NCI-H1694 treated with DMSO at 0.1 percent for 48 hours (cell line): ENCODE measurements at regions not wholly inside any gene's neighbourhood (a gene's known extent, or its start where the extent isn't known, plus 50 kb on each side); places are given as distances from the start of the nearest gene placed in this dataset.

Experiments
- DNase-seq: peaks from one replicate; lab custom pipeline; 2025; lab: John Stamatoyannopoulos, UW

DNA sequence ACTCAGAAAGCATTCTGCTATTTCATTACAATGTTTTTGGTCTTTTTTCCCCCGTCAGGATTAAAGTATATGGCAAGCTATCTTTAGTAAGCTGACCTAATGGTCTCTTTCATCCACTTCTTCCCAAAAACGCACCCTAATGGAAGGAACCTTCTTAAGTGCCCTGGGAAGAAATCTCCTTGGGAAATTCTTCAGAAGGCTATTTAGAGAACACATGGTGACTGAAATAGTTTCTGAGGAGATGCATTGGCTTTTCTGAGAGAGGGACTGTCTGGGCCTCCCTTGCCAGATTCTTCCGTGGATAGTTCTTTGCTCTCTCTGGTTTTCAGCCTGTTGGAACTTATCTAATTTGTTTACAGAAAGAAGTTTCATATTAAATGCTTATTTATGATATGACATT lies 524.1 kb upstream of the MEF2C start:
- DNase-seq, result no peak

DNA sequence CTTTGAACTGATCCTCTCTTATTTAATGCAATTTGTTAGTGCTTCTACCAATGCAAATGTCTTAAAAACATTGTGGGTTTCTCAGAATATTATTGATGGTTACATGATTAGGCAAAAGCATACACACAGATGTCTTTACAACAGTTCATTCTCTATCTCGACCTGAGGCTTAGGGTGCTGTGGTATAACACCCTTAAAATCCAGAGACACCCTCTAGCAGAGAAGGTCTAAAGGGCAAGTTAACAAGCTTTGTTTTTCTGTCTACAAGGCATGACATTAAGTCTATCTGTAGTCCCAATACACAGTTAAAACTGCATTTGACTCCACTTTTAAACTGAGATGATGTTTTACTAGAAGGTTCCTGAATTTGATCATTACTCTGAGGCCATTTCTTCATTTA lies 518.7 kb upstream of the MEF2C start:
- DNase-seq, result no peak

DNA sequence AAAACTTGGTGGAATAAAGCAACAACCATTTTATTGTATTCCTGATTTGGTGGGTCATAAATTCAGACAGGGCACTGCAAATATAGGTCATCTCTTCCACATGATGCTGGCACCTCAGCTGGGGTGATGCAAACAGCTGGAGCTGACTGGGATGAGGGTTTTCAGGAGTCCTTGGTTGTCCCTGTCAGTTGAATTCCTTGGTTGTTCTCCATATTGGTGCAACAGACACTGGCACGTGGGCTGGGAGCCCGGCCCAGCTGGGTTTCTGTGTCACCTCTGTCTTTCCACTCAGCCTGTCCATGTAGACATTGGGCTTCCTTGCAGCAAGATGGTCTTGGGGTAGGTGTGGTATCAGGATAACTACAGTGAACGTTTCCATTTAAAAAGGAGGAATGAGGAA lies 518.0 kb upstream of the MEF2C start:
- no peak for DNase-seq

GRCh38 chr5:89399548-89399947 lies 516.6 kb upstream of the MEF2C start:
- no peak for DNase-seq

GRCh38 chr5:89397096-89397495 lies 514.1 kb upstream of the MEF2C start:
- no peak for DNase-seq

- no peak for DNase-seq
These were observed 513.4 kb upstream of the MEF2C start for GRCh38 chr5:89396278-89396954.

DNA sequence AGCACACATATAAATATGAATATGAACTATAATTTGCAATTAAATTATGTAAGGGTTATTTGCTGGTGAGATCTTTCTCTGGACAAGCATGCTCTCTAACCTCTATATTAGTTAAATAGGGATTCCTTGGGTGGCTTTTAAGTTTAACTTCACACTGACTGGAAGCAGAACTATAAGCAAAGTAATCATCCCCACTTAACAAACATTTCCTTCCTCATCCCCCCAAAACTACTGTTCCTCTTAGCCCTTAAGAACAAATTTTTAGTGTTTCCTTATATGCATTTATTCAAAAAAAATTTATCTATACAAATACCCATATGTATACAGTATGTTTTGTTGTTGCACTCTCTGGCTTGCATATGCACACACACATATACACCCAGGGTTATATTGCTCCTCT lies 512.1 kb upstream of the MEF2C start:
- DNase-seq, result no peak

- no peak for DNase-seq
These were observed 505.9 kb upstream of the MEF2C start for GRCh38 chr5:89388872-89389271.

DNA sequence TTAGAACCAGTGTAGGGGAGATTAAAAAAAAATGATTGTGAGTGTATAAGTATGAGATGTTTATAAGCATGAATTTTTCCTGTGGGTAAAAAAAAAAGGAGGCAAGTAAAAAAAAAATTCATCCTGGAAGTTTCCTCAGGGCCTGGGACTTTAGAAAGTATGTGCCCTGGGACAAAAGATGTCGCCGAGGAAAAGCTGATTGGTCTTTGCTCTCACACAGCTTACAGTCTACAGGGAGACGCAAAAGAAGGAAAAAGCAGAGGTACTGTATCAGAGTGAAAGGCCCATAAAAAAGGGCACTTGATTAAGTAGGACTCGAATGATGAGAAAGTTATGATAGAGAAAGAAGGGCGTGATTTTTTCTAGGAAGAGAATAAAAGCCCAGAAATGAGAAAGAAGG lies 501.4 kb upstream of the MEF2C start:
- DNase-seq, result no peak

DNA sequence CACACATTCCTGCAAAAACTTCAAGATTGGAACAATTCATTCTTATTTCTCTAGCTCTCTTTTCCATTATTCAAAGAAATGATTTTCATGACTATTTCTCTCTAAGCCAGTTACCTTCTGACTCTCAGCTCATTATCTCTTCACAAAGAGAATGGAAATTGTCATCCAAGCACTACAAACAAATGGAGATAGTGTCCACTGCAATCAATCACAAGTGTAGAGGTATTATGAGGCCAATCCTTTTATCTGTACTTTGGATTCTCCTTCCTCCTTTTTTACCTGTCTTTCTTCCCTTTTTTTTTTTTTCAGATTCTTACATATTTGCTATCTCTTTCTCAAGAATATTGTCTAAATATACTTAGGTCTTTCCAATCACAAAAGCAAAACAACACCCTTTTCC lies 497.7 kb upstream of the MEF2C start:
- DNase-seq, result no peak

- DNase-seq, result no peak
These were observed 494.9 kb upstream of the MEF2C start for GRCh38 chr5:89377767-89378455.

GRCh38 chr5:89374818-89375521 lies 492.0 kb upstream of the MEF2C start:
- no peak for DNase-seq

DNA sequence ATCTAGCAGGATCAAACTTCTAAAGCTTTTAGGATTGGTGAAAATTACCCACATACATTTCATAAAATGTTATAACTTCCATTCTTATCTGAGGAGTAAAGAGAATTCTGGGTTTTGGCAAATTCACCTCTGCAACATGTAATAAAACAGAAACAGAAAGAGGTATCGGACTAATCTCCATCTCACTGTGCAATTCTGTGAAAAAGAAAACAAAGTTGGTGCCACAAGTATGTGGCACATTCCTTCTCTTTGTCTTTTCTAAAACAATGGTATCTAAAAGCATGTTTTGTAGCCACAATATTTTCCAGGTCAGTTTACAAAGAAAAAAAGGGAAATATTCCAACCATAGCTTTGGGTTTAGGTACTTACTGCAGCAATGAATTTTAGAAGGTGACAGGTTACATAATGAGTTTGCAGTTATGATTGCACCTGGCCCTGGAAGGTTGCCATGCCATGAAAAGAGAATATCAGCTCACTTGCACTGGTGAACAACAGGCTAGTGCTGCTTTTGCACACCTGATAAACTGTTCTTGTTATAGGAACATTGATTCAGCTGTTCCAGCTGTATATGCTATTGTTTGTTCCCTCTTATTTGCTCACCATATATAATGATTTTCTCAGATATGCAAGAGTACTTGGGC lies 491.3 kb upstream of the MEF2C start:
- DNase-seq, result no peak

DNA sequence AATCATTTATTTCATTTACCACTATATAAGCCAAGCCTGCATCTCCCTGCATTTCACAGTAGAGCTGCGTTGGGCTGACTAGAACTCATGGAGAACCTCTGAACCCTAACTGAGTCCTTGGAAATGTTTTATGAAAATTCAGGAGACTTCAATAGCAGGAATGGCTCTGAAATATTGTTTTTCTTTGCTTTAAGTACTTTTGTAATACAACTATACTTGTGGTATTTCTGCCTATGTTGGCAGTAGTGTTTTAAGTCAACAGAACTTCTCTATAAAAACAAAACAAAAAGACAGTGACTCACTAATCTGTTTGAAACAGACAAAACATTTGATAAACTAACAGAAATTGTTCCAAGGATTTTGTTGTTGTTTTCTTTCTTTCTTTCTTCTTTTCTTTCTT lies 489.2 kb upstream of the MEF2C start:
- no peak for DNase-seq

DNA sequence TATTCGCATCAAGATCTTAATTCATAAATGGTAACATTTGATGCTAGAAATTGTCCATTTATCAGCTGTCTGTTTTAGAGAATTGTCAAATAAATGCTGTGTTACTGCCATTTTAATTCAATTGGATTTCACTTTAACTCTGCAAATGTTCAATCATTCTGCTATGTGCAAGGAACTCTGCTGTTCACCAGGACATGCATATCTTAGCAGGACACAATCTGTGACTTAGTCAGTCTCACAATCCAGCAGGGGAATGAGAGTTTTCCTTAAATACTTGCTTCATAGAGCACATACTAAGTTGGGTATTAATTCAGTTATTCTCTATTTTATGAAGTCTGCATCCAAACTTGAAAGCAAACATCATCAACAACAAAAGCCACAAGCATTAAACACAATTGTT lies 488.7 kb upstream of the MEF2C start:
- no peak for DNase-seq

DNA sequence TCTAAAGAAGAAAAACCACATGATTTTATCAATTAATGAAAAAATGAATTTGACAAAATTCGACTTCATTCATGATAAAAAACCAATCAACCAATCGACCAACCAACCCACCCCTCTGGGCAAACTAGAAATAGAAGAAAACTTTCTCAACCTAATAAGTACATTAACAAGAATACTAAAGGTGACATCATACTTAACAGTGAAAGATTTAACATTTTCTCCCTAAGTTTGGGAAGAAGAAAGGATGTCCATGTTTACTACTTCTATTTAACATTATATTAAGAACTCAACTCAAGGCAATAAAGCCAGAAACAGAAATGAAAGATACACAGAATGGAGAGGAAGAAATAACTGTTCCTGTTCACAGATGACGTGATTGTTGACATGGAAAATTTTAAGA lies 476.1 kb upstream of the MEF2C start:
- no peak for DNase-seq

DNA sequence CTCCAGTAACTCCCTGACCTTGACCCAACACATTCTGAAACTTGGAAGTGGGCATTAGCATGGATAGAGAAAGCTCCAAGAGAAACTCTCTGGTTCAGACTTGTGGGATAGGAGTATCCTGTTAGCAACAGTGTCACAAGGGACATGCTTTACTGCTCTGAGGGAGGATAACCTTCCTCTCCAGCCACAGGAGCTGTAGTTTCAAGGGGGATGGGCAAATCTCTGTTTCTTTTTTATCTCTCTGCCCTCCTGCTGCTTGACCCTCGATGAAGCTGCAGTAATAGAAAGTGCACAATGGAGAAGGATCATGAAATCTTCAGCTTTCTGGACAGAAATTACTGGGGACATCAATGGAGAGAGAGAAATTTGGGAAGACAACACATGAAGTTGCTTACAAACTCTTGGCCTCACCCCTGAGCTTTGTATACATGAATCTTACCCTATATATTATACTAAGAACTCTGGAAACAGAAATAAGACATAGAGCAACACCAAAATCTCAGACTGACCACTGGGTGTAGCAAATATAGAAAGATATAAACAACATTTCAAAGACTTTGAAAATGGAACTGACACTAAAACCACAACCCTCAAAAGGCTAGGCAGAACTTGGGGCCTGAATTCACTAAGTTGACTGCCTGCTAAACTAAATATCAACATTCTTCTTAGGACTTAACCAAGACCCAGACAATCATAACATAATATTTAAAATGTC lies 471.0 kb upstream of the MEF2C start:
- no peak for DNase-seq

GRCh38 chr5:89351975-89352374 lies 469.0 kb upstream of the MEF2C start:
- no peak for DNase-seq

DNA sequence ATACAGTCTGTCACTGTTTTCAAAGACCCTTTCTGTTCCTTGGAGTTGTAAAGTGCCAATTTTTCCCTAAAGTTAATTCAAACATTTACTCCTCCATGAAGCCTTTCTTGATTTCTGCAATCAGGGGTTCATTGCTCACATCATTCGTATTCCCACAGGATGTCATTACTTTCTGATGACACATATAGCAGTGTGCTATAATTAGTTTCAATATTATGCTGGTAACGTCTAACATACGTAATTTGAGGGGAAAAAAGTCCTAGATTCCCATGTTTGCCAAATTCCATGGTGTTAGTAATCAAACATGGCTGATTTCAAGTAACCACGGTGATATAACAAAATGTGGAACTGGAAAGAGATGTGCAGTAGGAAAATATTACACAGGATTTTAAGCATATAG lies 468.2 kb upstream of the MEF2C start:
- DNase-seq, result no peak

DNA sequence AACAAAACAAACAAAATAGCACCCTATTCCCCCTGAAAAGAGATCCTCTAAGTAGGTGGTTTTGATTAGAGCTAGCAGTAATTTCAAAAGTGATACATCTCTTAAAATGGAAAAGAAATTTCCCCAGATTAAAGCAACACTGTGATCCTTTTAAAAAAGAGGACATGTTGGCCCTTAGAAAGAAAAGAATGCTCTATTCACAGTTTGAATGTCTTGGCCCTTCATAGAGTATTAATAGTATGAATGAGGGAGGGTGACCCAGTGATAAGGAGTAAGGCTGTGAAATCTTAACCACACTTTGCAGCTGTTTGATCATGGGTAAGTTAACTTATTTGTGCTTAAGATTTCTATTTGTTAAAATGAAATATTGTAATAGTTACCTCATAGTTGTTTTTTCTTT lies 467.7 kb upstream of the MEF2C start:
- DNase-seq, result no peak

DNA sequence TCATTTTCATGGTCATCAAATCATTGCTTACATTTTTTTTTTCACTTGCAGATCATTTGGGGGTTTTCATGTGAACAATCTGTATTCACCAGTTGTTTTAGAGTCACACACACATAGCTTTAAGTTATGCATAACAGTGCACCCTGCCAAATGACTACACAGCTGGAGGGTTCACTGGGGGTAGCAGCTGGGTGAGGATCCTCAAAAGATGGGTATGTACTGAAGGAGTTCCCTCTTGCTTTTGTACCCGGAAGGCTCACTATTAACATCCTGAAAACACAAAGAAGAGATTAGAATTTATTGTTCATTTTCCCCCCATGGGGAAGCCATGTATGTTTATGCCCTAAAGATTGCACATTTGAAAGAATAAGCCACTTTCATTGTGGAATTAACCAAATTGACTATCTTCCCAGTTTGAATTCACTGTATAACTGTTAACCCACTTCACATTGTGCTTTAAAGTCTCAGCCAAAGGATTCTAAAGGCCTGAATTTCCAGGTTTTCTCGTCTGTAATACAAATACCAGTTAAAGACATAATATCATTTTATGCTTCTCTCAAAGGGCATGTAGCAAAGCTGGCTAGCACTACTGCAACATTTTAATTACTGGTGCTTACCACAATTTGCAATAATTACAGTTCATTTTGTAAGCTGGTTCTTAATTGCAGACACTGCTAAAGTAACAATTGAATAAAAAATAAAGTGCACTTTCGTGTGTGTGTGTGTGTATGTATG lies 466.4 kb upstream of the MEF2C start:
- no peak for DNase-seq

DNA sequence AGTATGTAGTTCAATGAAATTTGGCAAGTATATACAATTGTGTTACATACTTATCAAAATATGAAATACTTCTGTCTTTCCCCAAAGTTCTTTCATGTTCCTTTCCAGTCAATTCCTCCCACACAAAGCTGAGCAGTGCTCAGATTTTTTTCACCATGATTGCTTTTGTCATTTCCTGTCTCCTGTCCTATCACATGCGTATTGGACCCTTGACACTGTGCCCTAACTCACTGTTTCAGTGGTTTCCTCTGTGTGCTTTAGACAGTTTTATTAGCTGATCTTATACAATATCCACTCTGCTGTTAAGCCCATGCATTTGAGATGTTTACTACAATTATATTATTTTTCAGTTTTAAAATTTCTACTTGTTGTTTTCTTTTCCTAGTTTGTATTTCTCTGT lies 463.6 kb upstream of the MEF2C start:
- no peak for DNase-seq
